Immature natural killer cell (primary cell): ENCODE measurements at regions not wholly inside any gene's neighbourhood (a gene's known extent, or its start where the extent isn't known, plus 50 kb on each side); places are given as distances from the start of the nearest gene placed in this dataset.

Experiments used
- DNase-seq, 3 donors: peaks; one replicate each; pipeline ENCODE4 v3.0.0; 2022; ENCODE audit warnings: mixed read lengths in 1 of 3
- H3K27ac Mint-ChIP-seq, 6 donors: one replicate each; pipeline ENCODE4 v1.8.0; 2020; ENCODE audit warnings: mixed read lengths in 6 of 6, mild to moderate bottlenecking in 5 of 6, inconsistent platforms in 4 of 6, moderate library complexity in 3 of 6
- H3K27me3 Mint-ChIP-seq, 3 donors: one replicate each; pipeline ENCODE4 v1.8.0; 2020 to 2021; ENCODE audit warnings: low read depth in 3 of 3, mild to moderate bottlenecking in 3 of 3, mixed read lengths in 3 of 3, moderate library complexity in 3 of 3, inconsistent platforms in 1 of 3
- H3K36me3 Mint-ChIP-seq, 3 donors: one replicate each; pipeline ENCODE4 v1.8.0; 2020; ENCODE audit warnings: mixed read lengths in 3 of 3, inconsistent platforms in 2 of 3, mild to moderate bottlenecking in 2 of 3
- H3K4me1 Mint-ChIP-seq, 2 donors: one replicate each; pipeline ENCODE4 v1.8.0; 2020; ENCODE audit warnings: inconsistent platforms in 2 of 2, mild to moderate bottlenecking in 2 of 2, mixed read lengths in 2 of 2, moderate library complexity in 1 of 2
- H3K4me3 Mint-ChIP-seq, 5 donors: one replicate each; pipeline ENCODE4 v1.8.0; 2020; ENCODE audit warnings: mild to moderate bottlenecking in 5 of 5, mixed read lengths in 5 of 5, inconsistent platforms in 3 of 5, moderate library complexity in 3 of 5
- H3K9me3 Mint-ChIP-seq, 6 donors: one replicate each; pipeline ENCODE4 v1.8.0; 2020; ENCODE audit warnings: mild to moderate bottlenecking in 6 of 6, mixed read lengths in 6 of 6, inconsistent platforms in 4 of 6, moderate library complexity in 3 of 6

- DNase-seq: no peak
- H3K27me3 Mint-ChIP-seq: peaks cover 0 to 2% (median 0%) of the 10 kb centered on the region in 3 donors
- no peaks in the 10 kb centered on the region for H3K4me1 Mint-ChIP-seq
- H3K27ac Mint-ChIP-seq: no peak overlapping the region
- H3K9me3 Mint-ChIP-seq: peaks cover 13 to 42% (median 21%) of the 10 kb centered on the region in 6 donors
- no peak overlapping the region for H3K4me3 Mint-ChIP-seq
- H3K36me3 Mint-ChIP-seq: no peaks in the 10 kb centered on the region
Observed at GRCh38 chr4:125891597-125892258, 577.0 kb downstream of the FAT4 start.

- Mint-ChIP-seq H3K36me3 (no peaks in the 10 kb centered on the region), H3K27me3 (peaks cover 0 to 4% (median 4%) of the 10 kb centered on the region in 3 donors), H3K4me1 (no peaks in the 10 kb centered on the region), H3K9me3 (peaks cover 2 to 21% (median 7%) of the 10 kb centered on the region in 6 donors), H3K4me3 (no peak overlapping the region), H3K27ac (no peak overlapping the region)
- DNase-seq: no peak
Observed at GRCh38 chr4:125904802-125905201, 590.0 kb downstream of the FAT4 start.

- Mint-ChIP-seq H3K27me3 (peaks cover 0 to 5% (median 0%) of the 10 kb centered on the region in 3 donors), H3K9me3 (peaks cover 1 to 27% (median 13%) of the 10 kb centered on the region in 6 donors), H3K36me3 (no peaks in the 10 kb centered on the region), H3K27ac (no peak overlapping the region), H3K4me3 (no peak overlapping the region), H3K4me1 (no peaks in the 10 kb centered on the region)
- no peak for DNase-seq
Observed at GRCh38 chr4:125911058-125911457, 596.3 kb downstream of the FAT4 start.

GRCh38 chr4:125911481-125911880 lies 596.7 kb downstream of the FAT4 start:
- no peak overlapping the region for H3K4me3 Mint-ChIP-seq
- no peaks in the 10 kb centered on the region for H3K4me1 Mint-ChIP-seq
- no peak overlapping the region for H3K27ac Mint-ChIP-seq
- H3K36me3 Mint-ChIP-seq: no peaks in the 10 kb centered on the region
- peaks cover 0 to 5% (median 0%) of the 10 kb centered on the region in 3 donors for H3K27me3 Mint-ChIP-seq
- H3K9me3 Mint-ChIP-seq: peaks cover 0 to 27% (median 14%) of the 10 kb centered on the region in 6 donors
- no peak for DNase-seq

GRCh38 chr4:125917559-125917958 lies 602.8 kb downstream of the FAT4 start:
- H3K9me3 Mint-ChIP-seq: peaks cover 0 to 15% (median 9%) of the 10 kb centered on the region in 6 donors
- DNase-seq: no peak
- no peak overlapping the region for H3K27ac Mint-ChIP-seq
- no peak overlapping the region for H3K4me3 Mint-ChIP-seq
- peaks cover 0 to 5% (median 0%) of the 10 kb centered on the region in 3 donors for H3K27me3 Mint-ChIP-seq
- no peaks in the 10 kb centered on the region for H3K36me3 Mint-ChIP-seq
- H3K4me1 Mint-ChIP-seq: no peaks in the 10 kb centered on the region

GRCh38 chr4:125928652-125929051 lies 613.9 kb downstream of the FAT4 start:
- no peak overlapping the region for H3K27ac Mint-ChIP-seq
- no peaks in the 10 kb centered on the region for H3K4me1 Mint-ChIP-seq
- H3K9me3 Mint-ChIP-seq: peaks cover 13 to 53% (median 16%) of the 10 kb centered on the region in 6 donors
- H3K4me3 Mint-ChIP-seq: no peak overlapping the region
- no peaks in the 10 kb centered on the region for H3K27me3 Mint-ChIP-seq
- no peaks in the 10 kb centered on the region for H3K36me3 Mint-ChIP-seq
- no peak for DNase-seq

GRCh38 chr4:125938541-125938940 lies 623.8 kb downstream of the FAT4 start:
- H3K4me1 Mint-ChIP-seq: no peaks in the 10 kb centered on the region
- no peaks in the 10 kb centered on the region for H3K36me3 Mint-ChIP-seq
- H3K27ac Mint-ChIP-seq: no peak overlapping the region
- peaks cover 9 to 24% (median 15%) of the 10 kb centered on the region in 6 donors for H3K9me3 Mint-ChIP-seq
- no peak overlapping the region for H3K4me3 Mint-ChIP-seq
- H3K27me3 Mint-ChIP-seq: no peaks in the 10 kb centered on the region
- DNase-seq: no peak

GRCh38 chr4:125940426-125940825 lies 625.7 kb downstream of the FAT4 start:
- no peaks in the 10 kb centered on the region for H3K36me3 Mint-ChIP-seq
- no peaks in the 10 kb centered on the region for H3K4me1 Mint-ChIP-seq
- no peak for DNase-seq
- no peak overlapping the region for H3K4me3 Mint-ChIP-seq
- no peaks in the 10 kb centered on the region for H3K27me3 Mint-ChIP-seq
- H3K9me3 Mint-ChIP-seq: peaks cover 4 to 14% (median 10%) of the 10 kb centered on the region in 6 donors
- no peak overlapping the region for H3K27ac Mint-ChIP-seq

- no peak for DNase-seq
- Mint-ChIP-seq H3K4me3 (no peak overlapping the region), H3K27ac (no peak overlapping the region), H3K9me3 (peaks cover 2 to 11% (median 7%) of the 10 kb centered on the region in 6 donors), H3K27me3 (no peaks in the 10 kb centered on the region), H3K36me3 (no peaks in the 10 kb centered on the region), H3K4me1 (no peaks in the 10 kb centered on the region)
Observed at GRCh38 chr4:125944966-125945365, 630.2 kb downstream of the FAT4 start.

- Mint-ChIP-seq H3K4me3 (no peak overlapping the region), H3K36me3 (no peaks in the 10 kb centered on the region), H3K4me1 (no peaks in the 10 kb centered on the region), H3K9me3 (peaks cover 0 to 6% (median 2%) of the 10 kb centered on the region in 6 donors), H3K27me3 (no peaks in the 10 kb centered on the region), H3K27ac (no peak overlapping the region)
- no peak for DNase-seq
Observed at GRCh38 chr4:125948021-125948420, 633.3 kb downstream of the FAT4 start.

GRCh38 chr4:125951261-125951887 lies 636.6 kb downstream of the FAT4 start:
- no peak overlapping the region for H3K4me3 Mint-ChIP-seq
- H3K9me3 Mint-ChIP-seq: peaks cover 0 to 4% (median 2%) of the 10 kb centered on the region in 6 donors
- H3K4me1 Mint-ChIP-seq: no peaks in the 10 kb centered on the region
- DNase-seq: no peak
- no peaks in the 10 kb centered on the region for H3K36me3 Mint-ChIP-seq
- H3K27me3 Mint-ChIP-seq: no peaks in the 10 kb centered on the region
- H3K27ac Mint-ChIP-seq: no peak overlapping the region

- H3K27me3 Mint-ChIP-seq: no peaks in the 10 kb centered on the region
- no peaks in the 10 kb centered on the region for H3K36me3 Mint-ChIP-seq
- H3K9me3 Mint-ChIP-seq: peaks cover 0 to 4% (median 4%) of the 10 kb centered on the region in 6 donors
- no peaks in the 10 kb centered on the region for H3K4me1 Mint-ChIP-seq
- no peak overlapping the region for H3K27ac Mint-ChIP-seq
- H3K4me3 Mint-ChIP-seq: no peak overlapping the region
- DNase-seq: no peak
Observed at GRCh38 chr4:125952631-125953030, 637.9 kb downstream of the FAT4 start.

GRCh38 chr4:125956276-125956675 lies 641.5 kb downstream of the FAT4 start:
- DNase-seq: no peak
- Mint-ChIP-seq H3K9me3 (peaks cover 0 to 10% (median 3%) of the 10 kb centered on the region in 6 donors), H3K27ac (no peak overlapping the region), H3K4me3 (no peak overlapping the region), H3K4me1 (no peaks in the 10 kb centered on the region), H3K36me3 (no peaks in the 10 kb centered on the region), H3K27me3 (no peaks in the 10 kb centered on the region)

- Mint-ChIP-seq H3K4me3 (no peak overlapping the region), H3K27ac (no peak overlapping the region), H3K4me1 (no peaks in the 10 kb centered on the region), H3K9me3 (peaks cover 6 to 22% (median 14%) of the 10 kb centered on the region in 6 donors), H3K36me3 (no peaks in the 10 kb centered on the region), H3K27me3 (no peaks in the 10 kb centered on the region)
- no peak for DNase-seq
Observed at GRCh38 chr4:125958519-125958918, 643.8 kb downstream of the FAT4 start.
